Sciatic nerve (tissue), 2 donors: ENCODE measurements at regions not wholly inside any gene's neighbourhood (a gene's known extent, or its start where the extent isn't known, plus 50 kb on each side); places are given as distances from the start of the nearest gene placed in this dataset.

Experiments
- ATAC-seq: fragments of 200-7000 bp; cut with Tn5 transposase; one replicate; pipeline ENCODE4 v1.9.1; 2020; ENCODE audit warnings: mild to moderate bottlenecking, moderate library complexity
- DNase-seq: peaks from one replicate; pipeline ENCODE4 v3.0.0-alpha.2; 2020; ENCODE audit warnings: low spot score
- intact Hi-C: fragments of 100-400 bp; cut with DNase I; formaldehyde crosslinking; loops from one replicate; pipeline ENCODE4 v1.14.2; 2022
- donor health status: DM: no; HTN: no; CAD: no.
- donor health status: DM: no; HTN: no; CAD: no.

- ATAC-seq (no peak), DNase-seq (no peak)
- intact Hi-C loops, result no loop called here
Observed at GRCh38 chr12:63042646-63043045, 107.7 kb upstream of the PPM1H start.

GRCh38 chr12:63041601-63042000, 106.7 kb upstream of the PPM1H start:
- intact Hi-C loops, result no loop called here
- ATAC-seq (no peak), DNase-seq (no peak)

- DNase-seq, result no peak
- intact Hi-C loops, result no loop called here
- ATAC-seq, result no peak
Observed at GRCh38 chr12:63040526-63041220, 105.7 kb upstream of the PPM1H start.

GRCh38 chr12:63038713-63039100, 103.8 kb upstream of the PPM1H start:
- intact Hi-C loops, result no loop called here
- ATAC-seq, result no peak

GRCh38 chr12:63037746-63038712, 103.1 kb upstream of the PPM1H start:
- DNase-seq (no peak), ATAC-seq (no peak)
- intact Hi-C loops, result no loop called here

More at GRCh38 chr12:63038713-63039100, 103.8 kb upstream of the PPM1H start:
- no peak for DNase-seq

GRCh38 chr12:63036974-63037335, 102.0 kb upstream of the PPM1H start:
- DNase-seq (no peak), ATAC-seq (no peak)
- intact Hi-C loops, result no loop called here

GRCh38 chr12:63036216-63036973, 101.4 kb upstream of the PPM1H start:
- no peak for ATAC-seq
- intact Hi-C loops, result no loop called here

GRCh38 chr12:63034601-63035000, 99.7 kb upstream of the PPM1H start:
- intact Hi-C loops, result no loop called here
- ATAC-seq (no peak), DNase-seq (no peak)

More at GRCh38 chr12:63036216-63036973, 101.4 kb upstream of the PPM1H start:
- no peak for DNase-seq

GRCh38 chr12:63029676-63030075, 94.7 kb upstream of the PPM1H start:
- DNase-seq (no peak), ATAC-seq (no peak)
- intact Hi-C loops, result no loop called here

GRCh38 chr12:63028951-63029350, 94.0 kb upstream of the PPM1H start:
- no peak for ATAC-seq
- intact Hi-C loops, result no loop called here
- DNase-seq, result no peak

GRCh38 chr12:63025116-63025515, 90.2 kb upstream of the PPM1H start:
- DNase-seq (no peak), ATAC-seq (no peak)
- intact Hi-C loops, result no loop called here

GRCh38 chr12:63023926-63024325, 89.0 kb upstream of the PPM1H start:
- DNase-seq (no peak), ATAC-seq (no peak)
- intact Hi-C loops, result no loop called here

- no peak for DNase-seq
- intact Hi-C loops, result no loop called here
- no peak for ATAC-seq
Observed at GRCh38 chr12:63021116-63021515, 86.2 kb upstream of the PPM1H start.

- intact Hi-C loops, result no loop called here
- ATAC-seq (no peak), DNase-seq (no peak)
Observed at GRCh38 chr12:63020269-63020668, 85.3 kb upstream of the PPM1H start.

- DNase-seq (no peak), ATAC-seq (no peak)
- intact Hi-C loops, result no loop called here
Observed at GRCh38 chr12:63018273-63018672, 83.3 kb upstream of the PPM1H start.

- ATAC-seq (no peak), DNase-seq (no peak)
- intact Hi-C loops, result no loop called here
Observed at GRCh38 chr12:63013302-63013701, 78.4 kb upstream of the PPM1H start.

- DNase-seq (no peak), ATAC-seq (no peak)
- intact Hi-C loops, result no loop called here
Observed at GRCh38 chr12:63010698-63011097, 75.7 kb upstream of the PPM1H start.

GRCh38 chr12:63008372-63008771, 73.4 kb upstream of the PPM1H start:
- DNase-seq (no peak), ATAC-seq (no peak)
- intact Hi-C loops, result no loop called here

GRCh38 chr12:63007726-63008125, 72.8 kb upstream of the PPM1H start:
- ATAC-seq (no peak), DNase-seq (no peak)
- intact Hi-C loops, result no loop called here

- DNase-seq, result no peak
- no peak for ATAC-seq
- intact Hi-C loops, result no loop called here
Observed at GRCh38 chr12:63006536-63006935, 71.6 kb upstream of the PPM1H start.
